Stomach (tissue), 8 donors: ENCODE measurements at regions not wholly inside any gene's neighbourhood (a gene's known extent, or its start where the extent isn't known, plus 50 kb on each side); places are given as distances from the start of the nearest gene placed in this dataset.

Experiments used
- DNase-seq, 2 donors: peaks; one replicate each; pipeline versions ENCODE4 v3.0.0 to v3.0.0-alpha.2; 2013 to 2019
- H3K27ac ChIP-seq, 5 donors: fragments of 200-600 bp in 4 of 5; sonication (generic) in 4 of 5; one replicate each; pipeline ENCODE4 v1.5.1; 2013 to 2019; ENCODE audit warnings: mild to moderate bottlenecking in 1 of 5, moderate library complexity in 1 of 5
- H3K27me3 ChIP-seq, 3 donors: fragments of 200-600 bp; sonication (generic); one replicate each; pipeline ENCODE4 v1.5.1; 2017 to 2019; ENCODE audit warnings: mixed run types in 1 of 3
- H3K36me3 ChIP-seq, 4 donors: fragments of 200-600 bp; sonication (generic); 1 replicate in 3 of 4; 2 replicates in 1 of 4; pipeline ENCODE4 v1.5.1; 2016 to 2019
- H3K4me1 ChIP-seq, 4 donors: fragments of 200-600 bp; sonication (generic); one replicate each; pipeline ENCODE4 v1.5.1; 2016 to 2019
- H3K4me3 ChIP-seq, 4 donors: fragments of 200-600 bp; sonication (generic) in 3 of 4; one replicate each; pipeline ENCODE4 v1.5.1; 2016 to 2019; ENCODE audit warnings: mild to moderate bottlenecking in 1 of 4
- H3K9me3 ChIP-seq, 4 donors: fragments of 200-600 bp; sonication (generic); one replicate each; pipeline ENCODE4 v1.5.1; 2016 to 2019
- CTCF ChIP-seq, 7 experiments: fragments of 450-650 bp in 4 of 7; fragments of 200-600 bp in 3 of 7; sonication (generic) in 3 of 7; IDR thresholded peaks; one replicate each; pipeline ENCODE4 v1.5.1; 2016 to 2019; ENCODE audit warnings: antibody characterized with exemption in 7 of 7, control low read depth in 2 of 7, mild to moderate bottlenecking in 1 of 7
- EP300 ChIP-seq: sonication (generic); formaldehyde crosslinking; IDR thresholded peaks from one replicate; pipeline ENCODE4 v1.6.1; 2017; ENCODE audit warnings: antibody characterized with exemption
- POLR2A ChIP-seq, 4 donors: fragments of 450-650 bp; IDR thresholded peaks; one replicate each; pipeline ENCODE4 v1.6.1; 2016; ENCODE audit warnings: antibody characterized with exemption in 4 of 4, control low read depth in 2 of 4, mild to moderate bottlenecking in 1 of 4, moderate library complexity in 1 of 4
- POLR2AphosphoS5 ChIP-seq, 3 donors: sonication (generic); formaldehyde crosslinking; IDR thresholded peaks; one replicate each; pipeline ENCODE4 v1.6.1; 2016; ENCODE audit warnings: antibody characterized with exemption in 3 of 3
- WGBS, 5 donors: extraction: QIAGEN DNeasy Blood & Tissue Kit in 3 of 5; methylation state at CpG; one replicate each; pipeline versions ENCODE4 v1.1.5 to v1.1.7; 2013 to 2018; 5-methylcytosine and 5-hydroxymethylcytosine counted together
- intact Hi-C: fragments of 100-400 bp; cut with DNase I; formaldehyde crosslinking; loops from one replicate; pipeline ENCODE4 v1.15.1; 2023; ENCODE audit warnings: low total_unique reads
- donor health status: healthy with polysubstance abuse.
- donor health status: Bipolar disorder and iron deficiency.
- donor health status: healthy.

DNA sequence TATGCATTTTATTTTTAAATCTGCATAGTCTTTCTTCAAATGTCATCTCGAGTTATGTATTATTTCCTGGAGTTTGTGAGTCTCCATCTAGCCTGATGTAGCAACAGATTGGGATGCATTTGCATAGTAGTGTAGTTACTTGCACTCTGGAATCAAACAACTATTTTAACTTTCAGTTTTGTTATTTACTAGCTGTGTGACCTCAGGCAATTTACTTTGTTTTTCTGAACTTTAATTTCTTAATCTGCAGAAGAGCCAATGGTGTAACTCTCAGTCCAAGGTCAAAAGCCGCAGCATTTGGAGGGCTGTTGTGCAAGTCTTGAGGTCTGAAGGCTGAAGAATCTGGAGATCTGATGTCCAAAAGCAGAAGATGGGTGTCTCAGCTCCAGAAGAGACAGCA, 175.8 kb upstream of the SORCS1 start:
- intact Hi-C loops = no loop called here
- H3K36me3 ChIP-seq = no peaks in the 10 kb centered on the region
- DNase-seq = no peak
- H3K27me3 ChIP-seq = no peaks in the 10 kb centered on the region
- peaks cover 0 to 4% (median 0%) of the 10 kb centered on the region in 4 donors for H3K9me3 ChIP-seq
- TF ChIP-seq CTCF (IDR thresholded peaks at IDR 0.05) = no peak
- no peak for TF ChIP-seq EP300
- TF ChIP-seq POLR2AphosphoS5 (IDR thresholded peaks at IDR 0.05) = no peak
- no peak for TF ChIP-seq POLR2A (IDR thresholded peaks at IDR 0.05)
- no peak overlapping the region for H3K27ac ChIP-seq
- no peak overlapping the region for H3K4me3 ChIP-seq
- WGBS, 5 donors = 46 to 66% (median 56%) methylated on average over 2 of the region's 2 CpGs
- no peaks in the 10 kb centered on the region for H3K4me1 ChIP-seq

DNA sequence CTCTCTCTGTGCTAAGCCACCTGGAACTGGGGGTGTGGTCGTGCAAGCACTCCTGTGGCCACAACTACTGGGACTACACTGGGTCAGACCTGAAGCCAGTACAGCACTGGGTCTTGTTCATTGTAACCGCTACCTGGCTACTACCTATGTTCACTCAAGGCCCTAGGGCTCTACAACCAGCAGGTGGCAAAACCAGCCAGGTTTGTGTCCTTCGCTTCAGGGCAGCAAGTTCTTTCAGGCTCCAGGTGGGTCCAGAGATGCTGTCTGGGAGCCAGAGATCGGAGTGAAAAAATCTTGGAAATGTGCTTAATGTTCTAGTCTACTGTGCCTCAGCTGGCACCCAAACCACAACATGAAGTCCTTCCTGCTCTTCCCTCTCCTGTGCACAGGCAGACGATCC, 171.6 kb upstream of the SORCS1 start:
- no peak for TF ChIP-seq POLR2A (IDR thresholded peaks at IDR 0.05)
- no peak for TF ChIP-seq CTCF (IDR thresholded peaks at IDR 0.05)
- no peak for TF ChIP-seq EP300
- no peak for TF ChIP-seq POLR2AphosphoS5 (IDR thresholded peaks at IDR 0.05)
- Histone ChIP-seq H3K4me1 (no peaks in the 10 kb centered on the region), H3K27ac (no peak overlapping the region), H3K36me3 (no peaks in the 10 kb centered on the region), H3K27me3 (no peaks in the 10 kb centered on the region), H3K4me3 (no peak overlapping the region), H3K9me3 (no peaks in the 10 kb centered on the region)
- no peak for DNase-seq
- intact Hi-C loops = no loop called here
- WGBS, 5 donors = 72 to 85% (median 75%) methylated on average over 5 of the region's 5 CpGs

GRCh38 chr10:107317592-107317991, 153.1 kb upstream of the SORCS1 start:
- no peak for TF ChIP-seq CTCF (IDR thresholded peaks at IDR 0.05)
- no peak for TF ChIP-seq EP300
- WGBS, 5 donors = 42 to 69% (median 61%) methylated on average over 1 of the region's 1 CpG
- Histone ChIP-seq H3K36me3 (no peaks in the 10 kb centered on the region), H3K4me1 (no peaks in the 10 kb centered on the region), H3K9me3 (no peaks in the 10 kb centered on the region), H3K4me3 (no peak overlapping the region), H3K27ac (no peak overlapping the region), H3K27me3 (no peaks in the 10 kb centered on the region)
- intact Hi-C loops = no loop called here
- no peak for DNase-seq

GRCh38 chr10:107303203-107303602, 138.7 kb upstream of the SORCS1 start:
- no peaks in the 10 kb centered on the region for H3K36me3 ChIP-seq
- H3K27me3 ChIP-seq = no peaks in the 10 kb centered on the region
- TF ChIP-seq POLR2A (IDR thresholded peaks at IDR 0.05) (no peak), POLR2AphosphoS5 (IDR thresholded peaks at IDR 0.05) (no peak), CTCF (IDR thresholded peaks at IDR 0.05) (no peak), EP300 (no peak)
- 56 to 82% (median 76%) methylated on average over 2 of the region's 2 CpGs for WGBS, 5 donors
- no peak overlapping the region for H3K27ac ChIP-seq
- intact Hi-C loops = no loop called here
- H3K4me1 ChIP-seq = no peaks in the 10 kb centered on the region
- DNase-seq = no peak
- H3K9me3 ChIP-seq = peaks cover 0 to 7% (median 0%) of the 10 kb centered on the region in 4 donors
- no peak overlapping the region for H3K4me3 ChIP-seq

- H3K9me3 ChIP-seq = peaks cover 0 to 7% (median 0%) of the 10 kb centered on the region in 4 donors
- intact Hi-C loops = no loop called here
- H3K4me1 ChIP-seq = no peaks in the 10 kb centered on the region
- 68 to 88% (median 85%) methylated on average over 2 of the region's 2 CpGs for WGBS, 5 donors
- no peak overlapping the region for H3K27ac ChIP-seq
- no peak for DNase-seq
- no peak for TF ChIP-seq EP300
- TF ChIP-seq POLR2A (IDR thresholded peaks at IDR 0.05) = no peak
- no peak for TF ChIP-seq POLR2AphosphoS5 (IDR thresholded peaks at IDR 0.05)
- no peak for TF ChIP-seq CTCF (IDR thresholded peaks at IDR 0.05)
- H3K36me3 ChIP-seq = no peaks in the 10 kb centered on the region
- H3K4me3 ChIP-seq = no peak overlapping the region
- no peaks in the 10 kb centered on the region for H3K27me3 ChIP-seq
Observed at GRCh38 chr10:107299606-107300005, 135.1 kb upstream of the SORCS1 start.
